ENCODE measurements at regions not wholly inside any gene's neighbourhood (a gene's known extent, or its start where the extent isn't known, plus 50 kb on each side); places are given as distances from the start of the nearest gene placed in this dataset.

DNA sequence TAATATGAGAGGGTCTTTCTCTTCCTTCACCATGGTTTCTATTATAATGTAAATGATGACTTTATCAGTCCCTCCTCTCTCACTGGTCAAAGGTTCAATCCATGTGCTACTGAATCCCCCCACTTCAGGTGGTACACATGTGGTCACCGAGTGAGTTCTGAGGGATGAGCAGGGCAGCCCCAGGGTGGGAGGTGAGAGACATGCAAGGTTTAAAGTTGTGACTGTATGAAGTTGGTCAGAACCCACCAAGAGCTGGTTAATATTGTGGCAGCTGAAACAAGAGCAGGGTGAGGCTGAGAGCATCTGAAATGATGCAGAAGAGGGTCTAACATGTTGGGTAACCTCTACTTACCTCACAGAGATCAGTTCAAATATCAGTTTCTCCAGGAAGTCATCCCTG is 444.7 kb upstream of the FBXO33 start:
- DNase-seq: no peak
- H3K9me3 ChIP-seq: no peaks in the 10 kb centered on the region
- no peak overlapping the region for H3K27ac ChIP-seq
- H3K4me1 ChIP-seq: no peaks in the 10 kb centered on the region
- TF ChIP-seq CTCF (IDR thresholded peaks at IDR 0.05 in 8 of 11, conservative IDR thresholded peaks at IDR 0.05 in 3 of 11) (no peak), POLR2A (IDR thresholded peaks at IDR 0.05) (no peak), POLR2AphosphoS5 (IDR thresholded peaks at IDR 0.05) (no peak)
- intact Hi-C loops (cut with DNase I; ENCODE audit: low total_unique reads): no loop called here
- 71 to 89% (median 83%) methylated on average over 1 of the region's 1 CpG for WGBS, 5 donors
- no peaks in the 10 kb centered on the region for H3K36me3 ChIP-seq
- H3K27me3 ChIP-seq (replicated peaks in 1 of 7): no peaks in the 10 kb centered on the region
- H3K4me3 ChIP-seq: no peak overlapping the region

DNA sequence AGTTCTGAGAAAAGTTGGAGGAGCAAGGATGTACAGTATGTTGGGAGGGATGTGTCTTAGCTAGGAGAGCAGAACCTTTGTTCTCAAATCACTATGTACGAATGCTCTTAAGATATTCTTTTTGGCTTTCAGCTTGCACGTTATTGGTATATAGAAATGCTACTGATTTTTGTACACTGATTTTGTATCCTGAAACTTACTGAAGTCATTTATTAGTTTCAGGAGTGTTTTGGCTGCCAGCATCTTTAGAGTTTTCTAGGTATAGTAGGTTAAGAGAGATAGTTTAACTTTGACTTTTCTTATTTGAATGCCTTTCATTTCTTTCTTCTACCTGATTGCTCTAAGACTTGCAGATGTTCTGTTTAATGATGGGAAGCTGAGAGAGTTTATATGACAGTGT is 442.8 kb upstream of the FBXO33 start:
- H3K9me3 ChIP-seq: no peaks in the 10 kb centered on the region
- no peaks in the 10 kb centered on the region for H3K36me3 ChIP-seq
- no peak overlapping the region for H3K4me3 ChIP-seq
- no peaks in the 10 kb centered on the region for H3K27me3 ChIP-seq (replicated peaks in 1 of 7)
- TF ChIP-seq POLR2A (IDR thresholded peaks at IDR 0.05) (no peak), CTCF (IDR thresholded peaks at IDR 0.05 in 8 of 11, conservative IDR thresholded peaks at IDR 0.05 in 3 of 11) (no peak), POLR2AphosphoS5 (IDR thresholded peaks at IDR 0.05) (no peak)
- H3K27ac ChIP-seq: no peak overlapping the region
- 85 to 93% (median 89%) methylated on average over 2 of the region's 2 CpGs for WGBS, 5 donors
- no peaks in the 10 kb centered on the region for H3K4me1 ChIP-seq
- intact Hi-C loops (cut with DNase I; ENCODE audit: low total_unique reads): no loop called here
- DNase-seq: no peak

DNA sequence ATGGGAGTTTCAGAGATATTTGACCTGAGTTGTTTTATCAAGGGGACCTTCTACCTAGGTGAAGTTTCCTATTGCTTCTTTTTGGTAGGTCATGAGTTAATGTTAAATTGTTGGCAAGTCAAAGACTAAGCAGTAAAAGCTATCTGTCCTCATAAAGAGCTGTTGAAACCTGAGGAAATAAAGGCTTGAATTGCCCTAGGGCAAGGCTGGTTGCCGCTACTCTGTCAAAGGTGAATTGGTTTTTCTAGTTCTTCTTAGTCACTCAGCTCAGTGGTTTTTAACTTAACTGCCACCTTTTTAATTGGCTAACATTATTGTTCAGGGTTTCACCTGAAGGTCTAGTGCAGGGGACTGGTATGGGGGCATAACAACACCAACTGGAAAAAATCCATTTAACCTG is 441.6 kb upstream of the FBXO33 start:
- no peaks in the 10 kb centered on the region for H3K27me3 ChIP-seq (replicated peaks in 1 of 7)
- H3K27ac ChIP-seq: no peak overlapping the region
- H3K36me3 ChIP-seq: no peaks in the 10 kb centered on the region
- H3K4me1 ChIP-seq: no peaks in the 10 kb centered on the region
- intact Hi-C loops (cut with DNase I; ENCODE audit: low total_unique reads): no loop called here
- no peaks in the 10 kb centered on the region for H3K9me3 ChIP-seq
- H3K4me3 ChIP-seq: no peak overlapping the region
- DNase-seq: no peak
- TF ChIP-seq POLR2AphosphoS5 (IDR thresholded peaks at IDR 0.05): no peak
- 59 to 71% (median 65%) methylated on average over 1 of the region's 1 CpG for WGBS, 5 donors

GRCh38 chr14:39868949-39869348 is 436.7 kb upstream of the FBXO33 start:
- Histone ChIP-seq H3K36me3 (no peaks in the 10 kb centered on the region), H3K4me3 (no peak overlapping the region), H3K27ac (no peak overlapping the region), H3K27me3 (replicated peaks in 1 of 7) (no peaks in the 10 kb centered on the region), H3K9me3 (no peaks in the 10 kb centered on the region), H3K4me1 (no peaks in the 10 kb centered on the region)
- no peak for DNase-seq
- intact Hi-C loops (cut with DNase I; ENCODE audit: low total_unique reads): no loop called here
- WGBS, 5 donors: 56 to 72% (median 60%) methylated on average over 1 of the region's 1 CpG
- no peak for TF ChIP-seq POLR2AphosphoS5 (IDR thresholded peaks at IDR 0.05)
- no peak for TF ChIP-seq CTCF (IDR thresholded peaks at IDR 0.05 in 8 of 11, conservative IDR thresholded peaks at IDR 0.05 in 3 of 11)
- no peak for TF ChIP-seq POLR2A (IDR thresholded peaks at IDR 0.05)

DNA sequence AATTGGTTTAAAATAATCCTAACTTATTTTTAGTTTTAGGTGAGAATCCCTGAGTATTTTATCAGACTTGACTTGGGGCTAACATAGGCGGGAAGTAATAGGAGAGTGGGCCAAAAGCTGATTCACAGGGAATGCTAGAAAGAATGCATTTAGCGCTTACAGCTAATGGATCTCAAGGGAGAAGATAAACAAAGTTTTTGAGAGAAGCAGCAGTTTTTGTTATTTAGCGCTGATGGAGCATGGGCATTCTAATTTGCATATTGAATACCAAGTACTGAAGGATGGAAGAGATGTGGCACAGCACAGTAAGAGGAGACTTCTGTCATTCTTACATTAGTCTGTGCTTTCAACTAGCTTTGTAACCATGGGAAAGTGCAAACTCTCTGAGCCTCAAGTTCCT is 436.0 kb upstream of the FBXO33 start:
- no peaks in the 10 kb centered on the region for H3K4me1 ChIP-seq
- no peak for TF ChIP-seq POLR2AphosphoS5 (IDR thresholded peaks at IDR 0.05)
- TF ChIP-seq CTCF (IDR thresholded peaks at IDR 0.05 in 8 of 11, conservative IDR thresholded peaks at IDR 0.05 in 3 of 11): no peak
- TF ChIP-seq POLR2A (IDR thresholded peaks at IDR 0.05): no peak
- H3K4me3 ChIP-seq: no peak overlapping the region
- no peak for DNase-seq
- no peaks in the 10 kb centered on the region for H3K9me3 ChIP-seq
- intact Hi-C loops (cut with DNase I; ENCODE audit: low total_unique reads): no loop called here
- no peaks in the 10 kb centered on the region for H3K36me3 ChIP-seq
- WGBS, 5 donors: 55 to 73% (median 66%) methylated on average over 3 of the region's 3 CpGs
- H3K27me3 ChIP-seq (replicated peaks in 1 of 7): no peaks in the 10 kb centered on the region
- no peak overlapping the region for H3K27ac ChIP-seq
